Panc1 (cell line): ENCODE measurements at regions not wholly inside any gene's neighbourhood (a gene's known extent, or its start where the extent isn't known, plus 50 kb on each side); places are given as distances from the start of the nearest gene placed in this dataset.

ENCODE experiments used
- CTCF ChIP-seq: fragments of 450-650 bp; IDR thresholded peaks from 2 replicates; pipeline ENCODE4 v1.5.1; 2017; ENCODE audit warnings: mild to moderate bottlenecking
- POLR2AphosphoS5 ChIP-seq: IDR thresholded peaks from 2 replicates; pipeline ENCODE4 v1.6.1; 2012; ENCODE audit warnings: mild to moderate bottlenecking, low read depth, low read length, moderate library complexity
- REST ChIP-seq, 2 experiments: IDR thresholded peaks; 2 replicates each; pipeline ENCODE4 v1.6.1; 2011 to 2012; ENCODE audit warnings: low read depth in 2 of 2, control low read depth in 1 of 2, low read length in 1 of 2, mild to moderate bottlenecking in 1 of 2, moderate library complexity in 1 of 2; ENCODE audit not compliant: insufficient read depth in 1 of 2

GRCh38 chr17:21475571-21475970 is 99.4 kb downstream of the KCNJ12 start:
- no peak for TF ChIP-seq REST (IDR thresholded peaks at IDR 0.05; ENCODE audit: insufficient read depth in 1 of 2, low read depth in 2 of 2, low read length in 1 of 2)
- TF ChIP-seq CTCF = no peak
- TF ChIP-seq POLR2AphosphoS5 = no peak
